CD14-positive monocyte (primary cell): ENCODE measurements at regions not wholly inside any gene's neighbourhood (a gene's known extent, or its start where the extent isn't known, plus 50 kb on each side); places are given as distances from the start of the nearest gene placed in this dataset.

Source experiments
- DNase-seq, 3 donors: peaks; one replicate each; pipeline ENCODE4 v3.0.0-alpha.2; 2011 to 2022
- H2AFZ ChIP-seq: 2 replicates; pipeline ENCODE4 v1.6.0; 2012; ENCODE audit warnings: mild to moderate bottlenecking, low read depth, low read length, inconsistent platforms; ENCODE audit not compliant: insufficient read depth, poor library complexity, severe bottlenecking
- H3K27ac ChIP-seq, 2 donors: 1 replicate in 1 of 2; 2 replicates in 1 of 2; pipeline ENCODE4 v1.5.1; 2012 to 2013; ENCODE audit warnings: low read length in 2 of 2, control low read depth in 1 of 2, inconsistent platforms in 1 of 2, low read depth in 1 of 2, mild to moderate bottlenecking in 1 of 2
- H3K27me3 ChIP-seq, 2 donors: one replicate each; pipeline versions ENCODE4 v1.6.0 to v1.6.1; 2011 to 2013; ENCODE audit warnings: low read length in 2 of 2; ENCODE audit not compliant: control insufficient read depth in 2 of 2, insufficient read depth in 2 of 2
- H3K36me3 ChIP-seq, 2 donors: replicated peaks in 1 of 2; 1 replicate in 1 of 2; 2 replicates in 1 of 2; pipeline versions ENCODE4 v1.5.1 to v1.6.1; 2012 to 2013; ENCODE audit warnings: low read length in 2 of 2, control low read depth in 1 of 2, inconsistent platforms in 1 of 2, mild to moderate bottlenecking in 1 of 2; ENCODE audit not compliant: insufficient read depth in 2 of 2, control insufficient read depth in 1 of 2
- H3K4me1 ChIP-seq, 2 donors: 1 replicate in 1 of 2; 2 replicates in 1 of 2; pipeline versions ENCODE4 v1.5.1 to v1.6.1; 2012 to 2013; ENCODE audit warnings: low read length in 2 of 2, control low read depth in 1 of 2, inconsistent platforms in 1 of 2, mild to moderate bottlenecking in 1 of 2, moderate library complexity in 1 of 2; ENCODE audit not compliant: insufficient read depth in 2 of 2, control insufficient read depth in 1 of 2
- H3K4me2 ChIP-seq: replicated peaks from 2 replicates; pipeline ENCODE3; 2012; ENCODE audit warnings: low read length, moderate library complexity, mild to moderate bottlenecking; ENCODE audit not compliant: poor library complexity, severe bottlenecking; ENCODE audit errors: extremely low read depth
- H3K4me3 ChIP-seq, 3 experiments: fragments of 200-600 bp in 1 of 3; sonication (generic) in 1 of 3; replicated peaks in 1 of 3; 1 replicate in 2 of 3; 2 replicates in 1 of 3; pipeline ENCODE4 v1.5.1; 2011 to 2013; ENCODE audit warnings: low read length in 3 of 3, mild to moderate bottlenecking in 3 of 3, control low read depth in 2 of 3, low read depth in 2 of 3, inconsistent platforms in 1 of 3, moderate library complexity in 1 of 3
- H3K79me2 ChIP-seq: 2 replicates; pipeline ENCODE4 v1.6.0; 2012; ENCODE audit warnings: mild to moderate bottlenecking, control low read depth, inconsistent platforms, low read length, moderate library complexity; ENCODE audit not compliant: insufficient read depth
- H3K9ac ChIP-seq: 2 replicates; pipeline ENCODE4 v1.6.0; 2017; ENCODE audit warnings: low read length, mild to moderate bottlenecking; ENCODE audit not compliant: insufficient read depth, poor library complexity, severe bottlenecking
- H3K9me3 ChIP-seq, 2 donors: replicated peaks in 1 of 2; 1 replicate in 1 of 2; 2 replicates in 1 of 2; pipeline versions ENCODE4 v1.5.1 to v1.6.1; 2012 to 2013; ENCODE audit warnings: low read length in 2 of 2, control low read depth in 1 of 2; ENCODE audit not compliant: control insufficient read depth in 1 of 2, insufficient read depth in 1 of 2
- H4K20me1 ChIP-seq: 2 replicates; pipeline ENCODE4 v1.6.0; 2012; ENCODE audit warnings: mild to moderate bottlenecking, low read length, control low read depth, moderate library complexity; ENCODE audit not compliant: insufficient read depth
- H3K27ac Mint-ChIP-seq, 7 donors: one replicate each; pipeline ENCODE4 v1.8.0; 2020; ENCODE audit warnings: mild to moderate bottlenecking in 7 of 7, mixed read lengths in 7 of 7, moderate library complexity in 6 of 7, inconsistent platforms in 2 of 7
- H3K27me3 Mint-ChIP-seq, 3 donors: one replicate each; pipeline ENCODE4 v1.8.0; 2021 to 2022; ENCODE audit warnings: low read depth in 3 of 3, mild to moderate bottlenecking in 3 of 3, mixed read lengths in 3 of 3, moderate library complexity in 3 of 3, inconsistent platforms in 1 of 3
- H3K36me3 Mint-ChIP-seq, 2 donors: one replicate each; pipeline ENCODE4 v1.8.0; 2020; ENCODE audit warnings: mixed read lengths in 2 of 2, inconsistent platforms in 1 of 2, mild to moderate bottlenecking in 1 of 2
- H3K4me1 Mint-ChIP-seq: one replicate; pipeline ENCODE4 v1.8.0; 2020; ENCODE audit warnings: mild to moderate bottlenecking, mixed read lengths
- H3K4me3 Mint-ChIP-seq, 2 donors: one replicate each; pipeline ENCODE4 v1.8.0; 2020; ENCODE audit warnings: mild to moderate bottlenecking in 2 of 2, mixed read lengths in 2 of 2, moderate library complexity in 1 of 2
- H3K9me3 Mint-ChIP-seq, 7 donors: one replicate each; pipeline ENCODE4 v1.8.0; 2020 to 2022; ENCODE audit warnings: mixed read lengths in 7 of 7, mild to moderate bottlenecking in 6 of 7, moderate library complexity in 6 of 7, inconsistent platforms in 2 of 7
- WGBS: methylation state at CpG from one replicate; pipeline ENCODE4 v1.1.5; 2013; ENCODE audit warnings: missing lambda C conversion rate; ENCODE audit not compliant: insufficient coverage; 5-methylcytosine and 5-hydroxymethylcytosine counted together
- intact Hi-C, 2 donors: fragments of 100-400 bp; cut with micrococcal nuclease; formaldehyde crosslinking; loops; one replicate each; pipeline versions ENCODE4 v1.15.0 to v1.15.1; 2023
- TF ChIP-seq, protein P1 (sequence below): fragments of 200-600 bp; IDR thresholded peaks from one replicate; pipeline ENCODE4 v1.8.0; 2022; ENCODE audit warnings: antibody characterized with exemption, mild to moderate bottlenecking

DNA sequence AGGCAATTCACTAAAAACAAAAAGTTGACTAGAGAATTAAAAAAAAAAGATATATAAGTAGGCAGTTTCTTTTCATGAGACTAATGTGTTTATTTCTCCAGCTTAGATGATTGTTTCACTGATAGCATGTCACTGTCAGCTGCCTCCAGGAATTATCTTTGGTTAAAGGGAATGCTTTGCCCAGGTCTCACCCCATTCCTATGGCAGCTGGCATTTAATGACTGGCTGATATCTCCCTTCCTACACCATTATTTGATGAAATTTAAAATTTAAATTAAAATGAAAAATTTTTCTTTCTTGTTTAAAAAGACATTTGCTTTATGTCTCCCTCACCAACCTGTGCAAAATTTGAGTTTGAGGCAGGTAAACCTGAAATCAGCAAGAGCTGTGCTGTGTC lies 214.5 kb upstream of the PRSS1 start:
- Histone ChIP-seq H3K4me2 (no peak overlapping the region), H3K9me3 (no peaks in the 10 kb centered on the region), H3K79me2 (no peaks in the 10 kb centered on the region), H3K9ac (no peak overlapping the region), H2AFZ (no peak overlapping the region), H3K4me1 (peaks cover 6% of the 10 kb centered on the region in 2 donors), H3K4me3 (no peak overlapping the region), H3K27ac (no peak overlapping the region), H3K27me3 (no peaks in the 10 kb centered on the region), H3K36me3 (no peaks in the 10 kb centered on the region), H4K20me1 (no peaks in the 10 kb centered on the region)
- intact Hi-C loops = loop anchor here in 1 of 2 donors (10.0 kb wide), 1 partner anchor 50 kb away; no protein-coding TSS in a partner anchor
- Mint-ChIP-seq H3K9me3 (no peaks in the 10 kb centered on the region), H3K4me1 (peaks cover 10% of the 10 kb centered on the region), H3K27ac (no peak overlapping the region), H3K36me3 (no peaks in the 10 kb centered on the region), H3K27me3 (no peaks in the 10 kb centered on the region), H3K4me3 (no peak overlapping the region)
- no peak for DNase-seq
- TF ChIP-seq, protein P1, sequence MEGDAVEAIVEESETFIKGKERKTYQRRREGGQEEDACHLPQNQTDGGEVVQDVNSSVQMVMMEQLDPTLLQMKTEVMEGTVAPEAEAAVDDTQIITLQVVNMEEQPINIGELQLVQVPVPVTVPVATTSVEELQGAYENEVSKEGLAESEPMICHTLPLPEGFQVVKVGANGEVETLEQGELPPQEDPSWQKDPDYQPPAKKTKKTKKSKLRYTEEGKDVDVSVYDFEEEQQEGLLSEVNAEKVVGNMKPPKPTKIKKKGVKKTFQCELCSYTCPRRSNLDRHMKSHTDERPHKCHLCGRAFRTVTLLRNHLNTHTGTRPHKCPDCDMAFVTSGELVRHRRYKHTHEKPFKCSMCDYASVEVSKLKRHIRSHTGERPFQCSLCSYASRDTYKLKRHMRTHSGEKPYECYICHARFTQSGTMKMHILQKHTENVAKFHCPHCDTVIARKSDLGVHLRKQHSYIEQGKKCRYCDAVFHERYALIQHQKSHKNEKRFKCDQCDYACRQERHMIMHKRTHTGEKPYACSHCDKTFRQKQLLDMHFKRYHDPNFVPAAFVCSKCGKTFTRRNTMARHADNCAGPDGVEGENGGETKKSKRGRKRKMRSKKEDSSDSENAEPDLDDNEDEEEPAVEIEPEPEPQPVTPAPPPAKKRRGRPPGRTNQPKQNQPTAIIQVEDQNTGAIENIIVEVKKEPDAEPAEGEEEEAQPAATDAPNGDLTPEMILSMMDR = no peak

DNA sequence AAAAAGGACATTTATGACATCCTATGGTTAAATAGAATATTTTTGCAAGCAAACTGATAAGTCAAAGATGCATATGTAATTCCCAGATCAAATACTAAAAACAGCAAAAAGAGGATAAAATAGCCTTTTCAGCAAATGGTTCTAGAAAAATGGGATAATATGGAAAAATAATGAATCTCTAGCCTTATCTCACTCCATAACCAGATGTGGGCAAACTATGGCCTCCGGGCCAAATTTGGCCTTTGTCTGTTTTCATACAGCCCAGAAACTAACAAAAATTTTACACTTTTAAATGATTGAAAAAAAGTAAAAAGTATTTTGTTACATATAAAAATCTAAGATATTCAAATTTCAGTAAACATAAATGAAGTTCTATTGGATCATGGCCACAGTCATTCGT lies 215.4 kb upstream of the PRSS1 start:
- Histone ChIP-seq H3K27ac (no peak overlapping the region), H3K4me1 (peaks cover 6% of the 10 kb centered on the region in 2 donors), H3K9ac (no peak overlapping the region), H3K4me2 (no peak overlapping the region), H3K4me3 (no peak overlapping the region), H3K36me3 (no peaks in the 10 kb centered on the region), H4K20me1 (no peaks in the 10 kb centered on the region), H3K27me3 (no peaks in the 10 kb centered on the region), H3K9me3 (no peaks in the 10 kb centered on the region), H3K79me2 (no peaks in the 10 kb centered on the region), H2AFZ (no peak overlapping the region)
- H3K36me3 Mint-ChIP-seq = no peaks in the 10 kb centered on the region
- no peaks in the 10 kb centered on the region for H3K9me3 Mint-ChIP-seq
- no peaks in the 10 kb centered on the region for H3K27me3 Mint-ChIP-seq
- peaks cover 10% of the 10 kb centered on the region for H3K4me1 Mint-ChIP-seq
- intact Hi-C loops = loop anchor here in 1 of 2 donors (10.0 kb wide), 1 partner anchor 51 kb away; no protein-coding TSS in a partner anchor
- DNase-seq = no peak
- no CpG with 5 or more reads among the region's 2 CpGs for WGBS
- no peak overlapping the region for H3K4me3 Mint-ChIP-seq
- TF ChIP-seq, protein P1 = no peak
- no peak overlapping the region for H3K27ac Mint-ChIP-seq
